NT2/D1 (cell line): ENCODE measurements at regions not wholly inside any gene's neighbourhood (a gene's known extent, or its start where the extent isn't known, plus 50 kb on each side); places are given as distances from the start of the nearest gene placed in this dataset.

ENCODE experiments used
- SUZ12 ChIP-seq: IDR thresholded peaks from 2 replicates; pipeline ENCODE4 v1.6.1; 2011; ENCODE audit not compliant: insufficient read length, insufficient read depth; ENCODE audit errors: extremely low read depth
- YY1 ChIP-seq: IDR thresholded peaks from 2 replicates; pipeline ENCODE4 v1.6.1; 2011; ENCODE audit not compliant: insufficient read length, insufficient read depth
- ZNF274 ChIP-seq: IDR thresholded peaks from 2 replicates; pipeline ENCODE4 v1.6.1; 2011; ENCODE audit warnings: mild to moderate bottlenecking, low read depth, low read length

GRCh38 chr1:187234706-187235105 lies 406.0 kb downstream of the PLA2G4A start:
- TF ChIP-seq ZNF274 (no peak), YY1 (no peak), SUZ12 (no peak)
